ENCODE measurements at regions not wholly inside any gene's neighbourhood (a gene's known extent, or its start where the extent isn't known, plus 50 kb on each side); places are given as distances from the start of the nearest gene placed in this dataset.

DNA sequence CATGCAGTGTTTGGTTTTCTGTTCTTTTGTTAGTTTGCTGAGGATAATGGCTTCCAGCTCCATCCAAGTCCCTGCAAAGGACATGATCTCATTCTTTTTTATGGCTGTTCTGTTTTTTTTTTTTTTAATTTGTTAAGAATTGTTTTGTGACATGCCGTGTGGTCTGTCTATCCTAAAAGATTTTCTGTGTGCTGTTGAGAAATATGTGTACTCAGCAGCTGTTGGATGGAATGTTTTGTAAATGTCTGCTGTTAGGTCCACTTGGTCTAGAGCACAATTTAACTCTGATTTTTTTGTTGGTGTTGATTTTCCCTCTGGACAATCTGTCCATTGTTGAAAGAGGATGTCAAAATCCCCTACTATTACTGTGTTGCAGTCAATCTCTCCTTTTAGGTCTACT is 80.4 kb upstream of the WDR75 start:
- no peak overlapping the region for H3K4me3 Mint-ChIP-seq (ENCODE audit: low read depth, unreplicated experiment)
- no peaks in the 10 kb centered on the region for H3K27me3 Mint-ChIP-seq (ENCODE audit: unreplicated experiment)
- no peak for TF ChIP-seq CTCF (IDR thresholded peaks at IDR 0.05; ENCODE audit: unreplicated experiment)
- no TSS peak for BruUV-seq (replicated peaks)
- H3K36me3 Mint-ChIP-seq (ENCODE audit: insufficient read depth, unreplicated experiment) = no peaks in the 10 kb centered on the region
- peaks cover 7% of the 10 kb centered on the region for H3K9me3 Mint-ChIP-seq (ENCODE audit: low read depth, unreplicated experiment)
- intact Hi-C loops (cut with micrococcal nuclease; ENCODE audit: unreplicated experiment) = no loop called here
- no peak overlapping the region for H3K27ac Mint-ChIP-seq (ENCODE audit: unreplicated experiment)
- CTCF ChIA-PET = no interaction called here
- peaks cover 16% of the 10 kb centered on the region for H3K4me1 Mint-ChIP-seq (ENCODE audit: low read depth, unreplicated experiment)
- DNase-seq = no peak

- intact Hi-C loops (cut with micrococcal nuclease; ENCODE audit: unreplicated experiment) = no loop called here
- Mint-ChIP-seq H3K27me3 (ENCODE audit: unreplicated experiment) (no peaks in the 10 kb centered on the region), H3K9me3 (ENCODE audit: low read depth, unreplicated experiment) (peaks cover 5% of the 10 kb centered on the region), H3K4me1 (ENCODE audit: low read depth, unreplicated experiment) (peaks cover 30% of the 10 kb centered on the region), H3K27ac (ENCODE audit: unreplicated experiment) (peak overlapping the region; percentile 8), H3K4me3 (ENCODE audit: low read depth, unreplicated experiment) (no peak overlapping the region), H3K36me3 (ENCODE audit: insufficient read depth, unreplicated experiment) (no peaks in the 10 kb centered on the region)
- DNase-seq = no peak
- BruUV-seq (replicated peaks) = no TSS peak
- CTCF ChIA-PET = no interaction called here
- TF ChIP-seq CTCF (IDR thresholded peaks at IDR 0.05; ENCODE audit: unreplicated experiment) = no peak
Measured at GRCh38 chr2:189362283-189362682, 79.0 kb upstream of the WDR75 start.

DNA sequence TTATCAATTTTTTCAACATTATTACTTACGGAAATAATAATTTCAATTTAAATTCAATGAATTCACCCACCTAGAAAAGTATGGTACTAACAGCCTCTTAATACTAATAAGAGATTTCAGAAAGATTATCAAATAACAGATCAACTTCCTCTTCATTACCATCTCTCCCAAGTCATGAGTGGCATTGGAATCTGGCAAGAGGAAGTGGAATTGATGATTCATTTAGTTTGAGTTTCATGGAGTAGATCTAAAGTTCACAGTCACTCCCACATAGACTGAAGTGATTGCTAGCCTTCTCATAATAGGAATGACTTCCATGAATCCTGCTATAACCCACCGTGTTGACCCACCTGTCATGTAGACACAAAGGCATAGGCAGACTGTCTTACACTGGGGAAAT is 77.7 kb upstream of the WDR75 start:
- no peak for TF ChIP-seq CTCF (IDR thresholded peaks at IDR 0.05; ENCODE audit: unreplicated experiment)
- no TSS peak for BruUV-seq (replicated peaks)
- CTCF ChIA-PET = no interaction called here
- H3K9me3 Mint-ChIP-seq (ENCODE audit: low read depth, unreplicated experiment) = peaks cover 5% of the 10 kb centered on the region
- no peaks in the 10 kb centered on the region for H3K27me3 Mint-ChIP-seq (ENCODE audit: unreplicated experiment)
- no peaks in the 10 kb centered on the region for H3K36me3 Mint-ChIP-seq (ENCODE audit: insufficient read depth, unreplicated experiment)
- H3K27ac Mint-ChIP-seq (ENCODE audit: unreplicated experiment) = peak overlapping the region; percentile 94
- DNase-seq = peak; percentile 23
- peak overlapping the region; percentile 24 for H3K4me3 Mint-ChIP-seq (ENCODE audit: low read depth, unreplicated experiment)
- peaks cover 43% of the 10 kb centered on the region for H3K4me1 Mint-ChIP-seq (ENCODE audit: low read depth, unreplicated experiment)
- intact Hi-C loops (cut with micrococcal nuclease; ENCODE audit: unreplicated experiment) = no loop called here

DNA sequence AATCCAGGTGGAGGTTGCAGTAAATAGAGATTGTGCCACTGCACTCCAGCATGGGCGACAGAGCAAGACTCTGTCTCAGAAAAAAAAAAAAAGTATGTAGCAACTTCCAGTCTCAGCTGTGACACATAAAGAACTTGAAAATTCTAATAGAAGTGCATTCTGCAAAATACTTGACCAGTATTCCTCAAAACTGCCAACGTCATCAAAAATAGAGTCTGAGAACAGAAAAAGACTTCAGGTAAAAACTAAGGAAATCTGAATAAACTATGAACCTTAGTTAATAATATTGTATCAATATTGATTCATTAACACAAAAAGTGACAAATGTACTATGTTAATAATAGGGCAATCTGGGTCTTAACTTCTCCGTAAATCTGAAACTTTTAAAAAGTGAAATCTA is 76.7 kb upstream of the WDR75 start:
- H3K36me3 Mint-ChIP-seq (ENCODE audit: insufficient read depth, unreplicated experiment) = no peaks in the 10 kb centered on the region
- no TSS peak for BruUV-seq (replicated peaks)
- no peaks in the 10 kb centered on the region for H3K27me3 Mint-ChIP-seq (ENCODE audit: unreplicated experiment)
- no peak for TF ChIP-seq CTCF (IDR thresholded peaks at IDR 0.05; ENCODE audit: unreplicated experiment)
- H3K9me3 Mint-ChIP-seq (ENCODE audit: low read depth, unreplicated experiment) = peaks cover 5% of the 10 kb centered on the region
- DNase-seq = no peak
- intact Hi-C loops (cut with micrococcal nuclease; ENCODE audit: unreplicated experiment) = no loop called here
- H3K4me1 Mint-ChIP-seq (ENCODE audit: low read depth, unreplicated experiment) = peaks cover 47% of the 10 kb centered on the region
- CTCF ChIA-PET = no interaction called here
- H3K27ac Mint-ChIP-seq (ENCODE audit: unreplicated experiment) = no peak overlapping the region
- H3K4me3 Mint-ChIP-seq (ENCODE audit: low read depth, unreplicated experiment) = no peak overlapping the region

DNA sequence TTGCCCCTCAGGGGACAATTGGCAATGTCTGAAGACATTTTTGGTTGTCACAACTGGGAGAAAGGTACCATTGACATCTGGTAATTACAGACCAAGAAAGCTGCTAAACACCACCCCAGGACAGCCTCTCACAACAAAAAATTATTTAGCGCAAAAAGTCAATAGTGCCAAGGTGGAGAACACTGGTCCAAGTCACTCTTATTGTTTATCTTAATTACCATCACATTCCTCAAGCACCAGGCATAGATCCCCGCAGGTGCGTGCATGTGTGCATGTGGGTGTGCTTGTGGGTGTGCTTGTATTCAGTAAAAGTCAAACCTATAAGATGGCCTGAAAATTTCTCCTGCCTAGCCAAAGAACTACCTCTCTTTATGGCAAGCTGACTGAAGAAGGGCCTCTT is 74.9 kb upstream of the WDR75 start:
- no peak for TF ChIP-seq CTCF (IDR thresholded peaks at IDR 0.05; ENCODE audit: unreplicated experiment)
- peaks cover 47% of the 10 kb centered on the region for H3K4me1 Mint-ChIP-seq (ENCODE audit: low read depth, unreplicated experiment)
- H3K4me3 Mint-ChIP-seq (ENCODE audit: low read depth, unreplicated experiment) = no peak overlapping the region
- no peaks in the 10 kb centered on the region for H3K9me3 Mint-ChIP-seq (ENCODE audit: low read depth, unreplicated experiment)
- no peaks in the 10 kb centered on the region for H3K27me3 Mint-ChIP-seq (ENCODE audit: unreplicated experiment)
- DNase-seq = no peak
- intact Hi-C loops (cut with micrococcal nuclease; ENCODE audit: unreplicated experiment) = no loop called here
- CTCF ChIA-PET = no interaction called here
- no peak overlapping the region for H3K27ac Mint-ChIP-seq (ENCODE audit: unreplicated experiment)
- no TSS peak for BruUV-seq (replicated peaks)
- no peaks in the 10 kb centered on the region for H3K36me3 Mint-ChIP-seq (ENCODE audit: insufficient read depth, unreplicated experiment)
